WTC11 (cell line): ENCODE measurements at regions not wholly inside any gene's neighbourhood (a gene's known extent, or its start where the extent isn't known, plus 50 kb on each side); places are given as distances from the start of the nearest gene placed in this dataset.

Source experiments
- CTCF ChIP-seq: fragments of 200-600 bp; IDR thresholded peaks from 2 replicates; pipeline ENCODE4 v1.8.0; 2022; ENCODE audit warnings: antibody characterized with exemption
- GABPB1 ChIP-seq: sonication (generic); formaldehyde crosslinking; IDR thresholded peaks from 2 replicates; pipeline ENCODE4 v1.8.1; 2023; ENCODE audit warnings: mild to moderate bottlenecking, missing genetic modification reagents
- JUN ChIP-seq: sonication (generic); formaldehyde crosslinking; IDR thresholded peaks from 2 replicates; pipeline ENCODE4 v1.8.0; 2023; ENCODE audit warnings: mild to moderate bottlenecking, missing genetic modification reagents
- TF ChIP-seq, protein P1 (sequence below): sonication (generic); formaldehyde crosslinking; IDR thresholded peaks from 2 replicates; pipeline ENCODE4 v1.8.1; 2022; ENCODE audit warnings: low read depth, missing genetic modification reagents, borderline replicate concordance

GRCh38 chr16:47939680-47940079, 216.1 kb downstream of the ABCC12 start:
- TF ChIP-seq JUN (CRISPR knock-in tag) (no peak), GABPB1 (no peak), CTCF (no peak)
- TF ChIP-seq, protein P1, sequence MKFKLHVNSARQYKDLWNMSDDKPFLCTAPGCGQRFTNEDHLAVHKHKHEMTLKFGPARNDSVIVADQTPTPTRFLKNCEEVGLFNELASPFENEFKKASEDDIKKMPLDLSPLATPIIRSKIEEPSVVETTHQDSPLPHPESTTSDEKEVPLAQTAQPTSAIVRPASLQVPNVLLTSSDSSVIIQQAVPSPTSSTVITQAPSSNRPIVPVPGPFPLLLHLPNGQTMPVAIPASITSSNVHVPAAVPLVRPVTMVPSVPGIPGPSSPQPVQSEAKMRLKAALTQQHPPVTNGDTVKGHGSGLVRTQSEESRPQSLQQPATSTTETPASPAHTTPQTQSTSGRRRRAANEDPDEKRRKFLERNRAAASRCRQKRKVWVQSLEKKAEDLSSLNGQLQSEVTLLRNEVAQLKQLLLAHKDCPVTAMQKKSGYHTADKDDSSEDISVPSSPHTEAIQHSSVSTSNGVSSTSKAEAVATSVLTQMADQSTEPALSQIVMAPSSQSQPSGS (CRISPR knock-in tag), result no peak
